Urothelium cell line (cell line): ENCODE measurements at regions not wholly inside any gene's neighbourhood (a gene's known extent, or its start where the extent isn't known, plus 50 kb on each side); places are given as distances from the start of the nearest gene placed in this dataset.

Experiments used
- DNase-seq: peaks from one replicate; pipeline ENCODE4 v3.0.0; 2011; ENCODE audit warnings: low spot score, mixed read lengths
- FAIRE-seq: peaks from 2 replicates; lab custom pipeline; 2011; peaks lifted over from hg19 to GRCh38; lab: Jason Lieb, UNC

DNA sequence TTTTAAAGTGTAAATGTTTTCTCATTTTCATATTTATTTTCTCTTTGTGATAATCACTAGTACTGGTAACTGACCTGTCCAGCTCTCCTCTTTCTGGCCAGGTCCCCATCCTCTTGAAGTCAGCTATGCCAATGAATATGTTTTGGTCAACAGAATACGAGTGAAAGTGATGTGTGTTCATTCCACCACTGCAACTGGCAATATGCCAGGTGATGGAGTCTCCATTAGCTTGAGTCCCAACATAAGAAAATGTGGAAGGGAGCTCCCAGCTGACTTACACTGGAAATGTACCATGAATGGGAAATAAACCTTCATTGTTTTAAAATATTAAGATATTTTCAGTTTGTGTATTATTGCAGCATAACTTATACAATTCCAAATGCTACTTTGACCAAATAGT is 75.8 kb downstream of the CCDC34 start:
- no peak for DNase-seq
- FAIRE-seq, result no peak

DNA sequence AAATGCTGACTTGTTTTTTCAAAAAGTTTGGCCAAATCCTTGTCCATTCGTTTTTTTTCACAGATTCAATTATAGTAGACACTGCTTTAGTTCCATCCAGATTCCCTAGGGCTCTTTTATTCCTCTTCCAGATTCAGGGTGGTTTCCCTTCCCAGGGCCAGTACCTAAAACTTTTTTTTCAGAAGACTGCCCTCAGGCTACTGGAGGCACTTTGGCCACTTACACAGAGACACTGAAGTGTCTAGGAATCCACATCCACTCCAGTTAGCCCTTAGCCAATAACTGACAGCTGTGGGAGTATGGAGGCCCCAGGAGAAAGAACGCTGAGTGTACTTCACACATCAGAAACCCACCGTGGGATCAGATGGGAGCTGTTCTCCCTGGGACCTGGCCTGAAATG is 77.3 kb downstream of the CCDC34 start:
- FAIRE-seq, result no peak

DNA sequence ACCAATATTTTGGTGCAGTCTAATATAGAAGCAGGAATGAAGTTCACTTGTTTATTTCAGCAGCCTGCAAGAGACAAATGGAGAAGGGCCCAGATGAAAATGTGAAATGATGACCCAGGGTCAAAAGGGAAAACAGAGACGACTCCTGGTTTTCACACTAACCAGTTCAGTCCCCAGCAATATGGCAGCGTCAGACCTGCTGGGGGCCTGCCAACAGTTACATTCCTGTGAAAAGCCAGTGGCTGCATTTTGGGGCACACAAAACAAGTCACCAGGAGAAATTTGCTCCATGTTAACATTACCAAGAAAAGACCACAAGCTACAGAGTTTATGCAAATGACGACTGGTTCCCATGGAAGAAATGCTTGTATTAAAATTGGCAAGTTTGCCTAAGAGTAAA is 80.2 kb downstream of the CCDC34 start:
- FAIRE-seq (no peak), DNase-seq (no peak)

More for the DNA sequence above, 77.3 kb downstream of the CCDC34 start:
- no peak for DNase-seq

DNA sequence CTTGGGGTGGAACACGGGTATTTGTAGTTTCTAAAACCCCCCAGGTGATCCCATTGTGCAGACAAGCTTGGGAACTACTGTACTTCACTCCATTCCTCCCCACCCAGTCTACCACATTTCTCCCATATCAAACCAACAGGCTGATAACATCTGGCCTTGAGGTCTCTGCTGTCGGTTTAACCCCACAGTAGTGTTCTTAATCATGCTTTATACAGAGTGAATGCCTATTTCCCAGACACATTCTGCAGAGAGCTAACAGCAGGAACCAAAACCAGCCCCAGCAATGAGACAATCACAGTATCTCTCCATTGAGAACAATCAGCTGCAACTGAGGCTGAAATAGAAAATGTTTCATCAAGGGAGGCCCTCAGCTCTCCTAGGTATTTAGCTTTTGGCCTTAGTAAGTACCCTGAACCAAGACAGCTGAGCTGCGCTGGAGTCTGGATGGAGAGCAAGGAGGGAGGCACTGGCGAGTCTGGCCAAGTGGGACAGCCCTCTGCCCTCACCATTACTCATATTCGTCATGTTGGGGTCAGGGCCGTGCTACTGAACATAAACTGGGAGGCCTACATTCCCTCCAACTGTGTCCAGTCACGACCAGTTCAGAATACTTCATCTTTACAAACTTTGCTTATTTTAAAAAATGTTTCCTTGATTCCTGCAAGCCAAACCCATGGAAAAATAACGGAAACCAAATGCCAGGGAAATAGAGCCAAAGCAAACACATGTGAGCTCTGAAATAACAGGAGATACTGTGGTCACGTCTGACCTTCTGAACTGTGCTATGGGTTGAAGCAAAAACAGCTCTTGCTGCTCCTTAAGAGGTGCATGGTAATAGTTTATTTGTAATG is 81.0 kb downstream of the CCDC34 start:
- no peak for FAIRE-seq

DNA sequence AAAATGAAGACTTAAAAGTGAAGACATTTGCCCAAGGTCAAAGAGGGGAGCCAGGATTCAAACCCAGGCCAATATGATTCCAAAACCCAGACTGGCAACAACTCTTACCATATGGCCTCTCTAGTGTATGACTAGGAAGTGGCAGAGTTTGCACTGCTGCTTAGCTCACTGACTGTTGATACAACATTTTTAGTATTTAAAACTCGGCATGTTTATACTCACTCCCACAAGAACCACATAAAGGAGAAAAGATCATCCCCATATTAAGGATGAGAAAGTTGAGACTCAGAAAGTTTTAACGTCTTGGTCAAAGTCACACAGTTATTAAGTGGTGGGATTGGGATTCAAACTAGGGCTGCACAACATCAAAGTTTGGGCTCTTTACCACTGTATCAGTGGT is 81.7 kb downstream of the CCDC34 start:
- DNase-seq (no peak), FAIRE-seq (no peak)

More for the DNA sequence above, 81.0 kb downstream of the CCDC34 start:
- DNase-seq, result no peak

DNA sequence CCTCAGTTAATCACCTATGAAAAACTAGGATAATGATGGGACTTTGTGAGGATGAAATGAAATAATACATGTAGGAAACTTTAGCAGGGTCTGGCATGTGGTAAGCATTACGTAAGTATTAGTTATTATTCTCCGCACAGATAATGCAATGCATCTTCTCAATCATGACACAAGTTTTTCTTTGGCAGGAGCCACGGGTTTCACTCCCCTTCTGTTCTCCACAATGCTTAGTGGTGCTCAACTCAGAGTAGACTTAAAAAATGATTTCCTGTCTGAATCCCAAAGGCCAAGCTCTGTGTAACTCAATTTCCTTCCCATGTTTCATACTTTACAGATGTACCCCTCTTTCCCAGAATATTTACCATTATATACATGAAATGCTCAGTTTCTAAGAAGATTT is 82.9 kb downstream of the CCDC34 start:
- FAIRE-seq (no peak), DNase-seq (no peak)

DNA sequence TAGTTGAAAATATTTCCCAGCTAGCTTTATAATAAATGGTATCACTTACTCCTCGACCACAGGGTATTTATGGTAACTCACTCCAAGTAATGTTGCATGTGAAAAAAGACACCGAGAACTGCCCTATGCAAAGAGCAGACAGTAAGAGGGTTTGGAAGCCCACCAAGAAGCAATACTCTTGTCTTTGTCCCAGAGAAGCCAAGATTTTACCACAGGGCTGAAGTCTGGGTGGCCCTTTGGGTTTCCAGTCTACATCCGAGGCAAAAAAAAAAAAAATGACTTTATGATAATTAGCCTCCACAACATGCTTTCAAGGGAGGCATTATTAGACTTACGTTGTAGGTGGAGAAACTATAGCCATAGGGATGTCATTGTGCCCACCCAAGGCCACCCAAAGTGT is 83.6 kb downstream of the CCDC34 start:
- DNase-seq, result no peak
- no peak for FAIRE-seq

DNA sequence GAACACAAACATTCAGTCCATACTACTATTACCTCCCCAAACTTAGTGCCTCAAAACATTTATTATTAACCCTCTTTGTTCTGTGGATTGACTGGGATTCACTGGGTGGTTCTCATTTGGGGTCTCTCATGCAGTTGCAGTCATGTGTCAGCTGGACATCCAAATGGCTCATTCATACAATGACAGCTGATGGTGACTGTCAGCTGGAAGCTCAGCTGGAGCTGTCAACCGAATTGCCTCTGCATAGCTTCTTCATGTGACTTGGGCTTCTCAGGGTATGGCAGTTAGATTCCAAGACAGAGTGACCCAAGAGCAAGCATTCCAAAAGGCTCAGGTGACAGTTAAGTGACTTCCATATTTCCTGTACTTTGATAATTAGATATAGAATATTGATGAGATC is 85.2 kb downstream of the CCDC34 start:
- no peak for DNase-seq
- no peak for FAIRE-seq

DNA sequence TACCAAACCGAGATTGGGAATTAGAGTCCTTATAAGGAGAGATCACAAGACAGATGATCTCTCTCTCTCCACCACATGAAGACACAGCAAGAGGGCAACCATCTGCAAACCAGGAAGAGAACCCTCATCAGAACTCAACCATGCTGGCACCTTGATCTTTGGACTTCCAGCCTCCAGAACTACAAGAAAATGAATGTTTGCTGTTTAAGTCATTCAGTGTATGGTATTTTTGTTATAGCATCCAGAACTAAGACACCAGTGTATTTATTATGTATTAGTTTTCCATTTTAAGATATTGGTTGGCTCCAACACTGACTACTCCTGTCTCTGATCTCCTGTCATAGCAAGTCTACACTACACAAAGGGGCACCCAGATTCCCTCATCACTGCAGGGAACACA is 86.9 kb downstream of the CCDC34 start:
- no peak for DNase-seq
- no peak for FAIRE-seq

DNA sequence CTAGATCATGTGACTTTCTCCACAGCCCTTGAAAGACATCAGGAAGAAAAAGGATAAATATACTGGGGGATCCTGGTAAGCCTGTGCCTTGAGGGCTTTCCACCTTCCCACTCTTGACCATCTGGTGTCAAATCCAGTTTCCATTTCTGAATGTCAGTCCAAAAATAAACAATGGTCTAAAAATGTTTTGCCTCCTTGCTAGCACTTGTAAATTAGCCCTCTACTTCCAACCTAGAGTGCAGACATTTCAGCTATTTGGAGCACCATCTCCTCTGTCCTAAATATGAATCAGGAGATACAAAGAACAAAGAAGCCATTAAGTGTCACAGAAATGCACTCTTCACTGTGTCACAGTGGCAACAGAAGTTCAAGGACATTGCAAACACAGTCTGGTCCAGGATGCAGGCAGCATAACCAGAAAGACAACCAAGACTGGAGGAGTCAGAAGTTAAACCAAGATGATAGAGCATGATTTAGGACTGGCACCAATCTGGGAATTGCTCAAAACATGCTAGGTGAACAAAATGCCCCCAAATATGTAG is 88.1 kb downstream of the CCDC34 start:
- DNase-seq, result no peak
- FAIRE-seq, result no peak

DNA sequence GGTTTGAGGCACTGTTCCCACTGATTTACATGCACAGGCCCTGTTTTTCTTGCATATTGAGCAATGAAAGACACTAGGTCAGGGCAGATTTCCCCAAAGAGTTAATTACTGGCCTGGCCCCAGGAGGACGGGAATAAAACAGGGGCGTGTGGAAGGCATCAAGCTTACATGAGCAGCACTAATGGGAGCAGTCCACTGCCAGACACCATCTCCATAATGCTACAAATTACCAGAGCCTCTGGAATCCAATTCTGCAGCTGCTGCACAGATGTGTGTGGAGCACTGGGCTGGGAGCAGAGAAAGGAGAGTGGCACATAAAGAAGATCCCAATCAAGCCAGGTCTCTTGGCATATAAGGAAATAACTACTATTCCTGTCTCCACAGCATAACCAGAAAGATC is 96.9 kb downstream of the CCDC34 start:
- DNase-seq (no peak), FAIRE-seq (no peak)

DNA sequence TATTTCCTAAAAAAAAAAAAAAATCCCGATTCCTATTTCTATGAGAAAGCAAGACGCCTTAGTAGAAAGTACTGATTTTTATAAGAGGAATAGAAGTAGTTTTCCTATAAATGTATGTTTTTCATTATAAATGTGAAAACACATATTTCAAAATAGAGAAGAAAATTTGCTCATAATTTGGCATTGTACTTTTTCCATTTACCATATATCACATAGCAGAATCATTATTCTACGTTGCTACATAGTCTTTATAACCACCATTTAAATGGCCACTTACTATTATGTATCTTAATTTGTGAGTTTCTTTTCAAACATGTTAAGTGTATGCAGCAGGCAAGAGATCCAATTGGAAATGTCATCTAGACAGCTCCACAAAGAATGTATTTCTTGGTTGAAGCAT is 99.0 kb downstream of the CCDC34 start:
- DNase-seq, result no peak
- no peak for FAIRE-seq

DNA sequence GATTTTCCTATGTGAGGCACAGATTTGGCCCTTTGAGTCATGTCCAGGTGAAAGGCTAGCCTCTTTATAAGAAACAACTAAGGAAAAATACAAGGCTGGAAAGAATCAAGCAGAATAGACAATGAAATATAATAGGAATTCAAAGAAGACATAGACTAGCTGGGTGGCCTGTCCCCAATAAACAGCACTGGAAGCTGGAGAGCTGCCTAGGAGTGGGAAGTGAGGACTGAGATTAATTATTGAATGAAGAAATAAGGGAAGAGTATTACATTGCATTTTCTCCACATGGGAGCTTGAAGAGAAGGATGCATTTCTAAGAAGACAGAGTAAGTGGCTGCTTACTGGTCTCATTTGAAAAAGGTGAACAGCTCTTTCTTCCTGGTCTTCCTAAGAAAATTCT is 100.0 kb downstream of the CCDC34 start:
- FAIRE-seq, result no peak
- DNase-seq, result no peak

DNA sequence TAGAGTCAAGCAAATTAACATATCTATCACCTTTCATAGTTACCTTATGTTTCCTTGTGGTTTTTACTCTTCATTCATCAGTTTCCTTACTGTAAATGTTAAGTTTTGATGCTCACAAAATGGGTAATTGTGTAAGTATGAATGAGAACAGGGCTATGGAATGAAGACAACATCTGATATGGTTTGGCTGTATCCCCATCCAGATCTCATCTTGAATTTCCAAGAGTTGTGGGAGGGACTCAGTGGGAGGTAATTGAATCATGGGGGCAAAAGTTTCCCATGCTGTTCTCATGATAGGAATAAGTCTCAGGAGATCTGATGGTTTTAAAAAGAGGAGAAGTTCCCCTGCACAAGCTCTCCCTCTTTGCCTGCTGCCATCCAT is 107.6 kb downstream of the CCDC34 start:
- FAIRE-seq (no peak), DNase-seq (no peak)

DNA sequence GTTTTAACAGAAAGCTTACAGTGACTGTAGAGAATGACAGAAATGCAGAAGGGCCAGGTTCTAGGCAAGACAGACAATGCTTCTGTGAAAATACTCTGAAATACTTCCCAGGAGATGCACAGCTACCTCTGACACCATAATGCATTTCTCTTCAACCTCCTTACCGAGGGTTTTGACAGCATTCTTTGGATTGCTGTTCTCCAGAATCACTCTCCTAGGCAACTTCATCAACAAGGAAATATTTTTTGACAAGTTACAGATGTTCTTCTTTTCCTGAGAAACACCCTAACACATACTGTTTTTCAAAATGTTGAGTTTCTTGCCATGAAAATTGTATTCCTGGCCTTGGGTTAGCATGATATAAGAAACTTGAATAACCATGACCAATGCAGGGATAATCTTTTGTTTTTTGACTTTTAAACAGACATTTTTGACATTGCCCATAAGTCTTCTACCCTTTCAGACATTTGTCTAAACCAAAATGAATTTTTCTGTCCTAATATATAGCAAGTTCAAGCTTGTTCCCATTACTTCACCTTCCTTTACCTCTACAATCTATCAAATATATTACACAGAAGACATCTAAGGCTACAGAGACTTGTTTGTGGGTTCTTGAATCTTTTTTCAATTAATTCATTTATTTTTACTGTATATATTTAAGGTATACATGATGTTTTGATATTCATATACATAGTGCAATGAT is 108.1 kb downstream of the CCDC34 start:
- no peak for FAIRE-seq

DNA sequence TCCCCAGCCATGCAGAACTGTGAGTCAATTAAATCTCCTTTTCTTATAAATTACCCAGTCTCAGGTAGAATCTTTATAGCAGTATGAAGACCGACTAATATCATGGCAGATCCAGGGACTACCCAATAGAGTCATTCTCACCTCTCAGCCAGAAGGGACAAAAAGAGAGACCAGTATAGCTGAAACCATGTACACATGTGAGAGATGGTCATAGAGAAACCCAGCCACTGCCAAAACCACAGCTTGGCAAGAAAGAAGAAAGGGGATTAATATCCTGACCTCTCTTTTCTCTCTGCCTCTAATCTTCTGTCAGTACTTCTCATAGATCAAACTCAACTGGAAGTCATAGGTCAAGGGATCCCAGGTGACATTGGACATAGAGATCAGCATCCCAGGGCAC is 109.8 kb downstream of the CCDC34 start:
- DNase-seq, result no peak
- no peak for FAIRE-seq

More for the DNA sequence above, 108.1 kb downstream of the CCDC34 start:
- DNase-seq, result no peak

DNA sequence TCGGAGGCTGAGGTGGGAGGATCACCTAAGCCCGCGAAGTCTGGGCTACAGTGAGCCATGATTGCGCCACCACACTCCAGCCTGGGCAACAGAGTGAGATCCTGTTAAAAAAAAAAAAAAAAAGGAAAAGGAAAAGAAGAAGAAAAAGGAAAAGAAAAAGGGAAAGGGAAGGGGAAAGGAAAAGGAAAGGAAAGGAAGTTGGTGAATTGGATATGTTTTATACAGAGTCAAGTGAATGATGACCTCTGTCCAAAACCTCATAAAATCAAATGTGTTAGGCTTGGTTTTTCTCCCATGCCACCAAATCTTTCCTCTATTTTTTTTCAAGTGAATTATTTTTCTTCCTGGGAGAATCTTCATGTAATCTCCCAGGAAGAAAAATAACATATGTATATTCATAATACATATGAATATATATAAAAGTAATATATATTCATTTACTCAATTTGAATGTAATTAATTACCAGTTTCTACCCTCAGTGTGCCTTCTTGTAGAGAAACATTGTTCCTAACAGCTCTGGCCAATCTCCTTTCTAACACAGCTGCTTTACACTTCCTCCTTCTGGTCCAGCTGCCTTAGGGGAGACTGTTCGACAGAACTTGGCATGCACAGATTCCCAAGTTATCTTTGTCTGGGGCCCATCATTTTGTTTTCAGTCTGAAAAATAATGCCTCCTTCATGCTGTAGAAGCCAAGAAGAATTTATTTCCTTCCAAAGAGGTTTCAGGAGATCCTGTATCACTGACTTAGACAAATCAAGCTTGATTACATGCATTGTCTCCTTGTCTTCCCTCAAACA is 111.9 kb downstream of the CCDC34 start:
- no peak for FAIRE-seq

DNA sequence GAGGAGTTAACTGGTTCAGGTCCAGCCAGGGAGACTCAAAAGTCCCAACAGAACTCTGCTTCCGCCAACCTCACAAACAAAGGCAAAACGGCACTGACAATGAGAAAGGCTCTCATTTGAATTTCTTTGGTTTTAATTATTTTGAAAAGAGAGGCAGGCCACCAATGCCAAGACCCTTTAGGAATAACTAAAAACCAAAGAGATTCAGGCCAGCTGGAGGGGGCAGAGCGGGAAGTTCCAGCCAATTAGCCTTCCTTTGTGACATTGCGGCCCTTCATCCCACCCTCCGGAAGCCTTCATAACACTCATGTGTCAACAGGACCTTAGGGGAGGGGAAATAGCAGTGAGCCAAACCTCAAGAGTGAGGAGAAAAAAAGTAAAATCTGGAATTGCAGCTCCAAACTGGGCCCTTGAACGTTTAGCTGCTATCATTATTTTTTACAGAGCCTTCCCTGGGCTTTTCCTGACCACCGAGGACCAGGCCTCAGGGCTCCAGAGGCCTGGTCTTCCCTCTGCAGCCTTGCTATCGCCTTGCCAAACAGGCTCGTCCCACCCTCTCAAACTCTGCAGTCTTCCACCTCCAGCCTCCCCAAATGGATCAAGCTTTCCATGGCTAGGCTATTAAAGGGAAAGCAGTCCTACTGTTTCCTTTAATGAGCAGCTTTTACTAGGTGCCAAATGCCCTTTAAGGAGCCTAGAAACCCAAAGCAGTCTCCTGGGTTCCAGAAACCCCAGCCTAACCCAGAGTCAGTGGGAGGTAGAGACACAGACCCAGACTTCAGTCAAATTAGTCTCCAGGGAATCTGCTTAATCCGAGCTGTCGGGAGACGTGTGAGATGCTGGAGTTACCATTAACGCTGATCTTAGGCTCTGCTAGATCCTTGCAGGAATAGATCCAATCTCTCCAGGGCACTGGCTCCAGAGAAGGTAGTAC is 114.2 kb downstream of the CCDC34 start:
- FAIRE-seq, result no peak

More for the DNA sequence above, 111.9 kb downstream of the CCDC34 start:
- DNase-seq, result no peak

DNA sequence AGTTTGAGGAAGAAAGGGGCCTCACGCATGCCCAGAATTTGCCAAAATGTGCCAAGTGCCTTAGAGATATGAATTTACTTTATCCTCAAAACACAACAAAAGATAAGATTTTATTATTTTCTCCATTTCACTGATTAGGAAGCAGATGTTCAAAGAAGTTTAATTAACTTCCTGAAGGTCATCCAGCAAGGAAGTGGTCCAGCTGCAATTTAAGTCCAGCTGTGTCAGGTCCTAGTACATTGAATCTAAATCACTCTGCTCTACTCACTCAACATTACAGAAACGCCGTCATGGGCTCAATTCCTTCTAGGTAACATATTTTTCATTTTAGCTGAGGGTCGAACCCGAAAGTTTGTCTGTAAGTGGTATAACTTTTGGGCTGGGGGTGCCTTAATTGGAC is 115.4 kb downstream of the CCDC34 start:
- FAIRE-seq (no peak), DNase-seq (no peak)

More for the DNA sequence above, 114.2 kb downstream of the CCDC34 start:
- no peak for DNase-seq

DNA sequence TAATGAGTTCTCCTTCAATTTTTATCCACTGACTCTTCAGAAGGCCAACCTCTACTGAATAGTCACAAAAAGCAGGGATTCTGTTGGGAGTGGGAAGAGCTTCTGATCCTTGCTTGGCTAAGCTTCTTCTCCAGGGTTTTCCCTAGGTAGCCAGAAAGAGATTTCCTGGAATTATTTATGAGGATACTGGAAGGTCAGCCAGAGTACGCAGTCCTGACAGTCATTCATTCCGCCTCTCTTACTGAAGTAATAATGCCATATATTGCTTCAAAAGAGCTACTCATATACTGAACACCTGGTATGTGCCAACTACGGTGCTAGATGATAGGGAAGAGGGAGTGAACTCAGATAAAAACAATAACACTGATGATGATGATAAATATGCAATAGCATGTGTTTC is 116.1 kb downstream of the CCDC34 start:
- no peak for DNase-seq
- FAIRE-seq, result no peak
